DOHH2 (cell line): ENCODE measurements at regions not wholly inside any gene's neighbourhood (a gene's known extent, or its start where the extent isn't known, plus 50 kb on each side); places are given as distances from the start of the nearest gene placed in this dataset.

Source experiments
- CTCF ChIP-seq: fragments of 200-600 bp; sonication (generic); IDR thresholded peaks from one replicate; pipeline ENCODE4 v1.5.1; 2014; ENCODE audit warnings: antibody characterized with exemption, mild to moderate bottlenecking, low read depth, low read length; ENCODE audit not compliant: poor library complexity, severe bottlenecking
- EZH2phosphoT487 ChIP-seq: fragments of 200-600 bp; sonication (generic); IDR thresholded peaks from 2 replicates; pipeline ENCODE4 v1.6.1; 2017; ENCODE audit warnings: borderline replicate concordance, mild to moderate bottlenecking, antibody characterized with exemption, low read length, moderate library complexity, mixed read lengths

GRCh38 chr10:118913825-118914224 is 115.7 kb upstream of the NANOS1 start:
- TF ChIP-seq CTCF (no peak), EZH2phosphoT487 (no peak)
